Hippocampal formation (tissue), 2 donors: ENCODE measurements at regions not wholly inside any gene's neighbourhood (a gene's known extent, or its start where the extent isn't known, plus 50 kb on each side); places are given as distances from the start of the nearest gene placed in this dataset.
A peak's percentile ranks its signal among the peaks of the same experiment; 100 is the strongest.

Experiments
- DNase-seq, 2 donors: peaks; one replicate each; lab custom pipeline; 2025; lab: John Stamatoyannopoulos, UW

DNA sequence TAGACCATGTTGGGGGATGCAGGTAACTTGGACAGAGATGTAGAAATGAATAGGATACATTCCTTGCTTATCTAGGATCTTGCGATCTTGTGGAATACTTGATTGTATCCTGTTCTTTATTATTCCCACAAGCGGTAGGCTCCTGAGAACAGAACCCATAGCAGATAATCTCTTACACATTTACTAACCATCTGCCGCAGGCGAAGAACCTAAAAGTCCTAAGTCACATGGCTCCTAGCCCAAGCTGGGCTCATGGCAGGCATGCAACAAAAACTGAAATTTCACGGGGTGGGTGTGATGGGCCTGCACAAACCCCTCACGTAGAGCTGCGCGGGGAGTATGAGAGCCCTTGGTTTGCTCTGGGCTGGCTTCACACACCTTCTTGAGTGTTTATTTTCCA, 177.4 kb upstream of the NECTIN1 start:
- DNase-seq, result no peak

DNA sequence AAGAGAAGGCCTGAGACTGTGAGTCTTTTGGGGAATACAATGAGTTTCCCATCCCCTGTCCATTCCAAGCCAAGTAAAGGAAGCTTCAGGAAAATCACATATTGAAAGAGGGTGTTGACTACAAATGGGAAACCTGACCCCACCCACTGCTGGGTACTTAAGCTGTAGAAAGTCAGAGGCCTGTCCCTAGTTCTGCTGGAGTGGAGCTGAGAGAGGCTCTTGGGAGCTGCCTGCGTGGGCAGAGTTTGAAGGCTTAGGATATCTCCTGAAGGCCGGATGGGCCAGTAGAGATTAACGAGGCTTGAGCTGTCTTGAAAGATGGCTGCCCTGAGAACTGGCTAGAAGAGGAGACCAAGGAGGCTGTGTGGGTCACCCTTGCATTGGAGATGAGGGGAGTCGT, 176.2 kb upstream of the NECTIN1 start:
- DNase-seq, result no peak

DNA sequence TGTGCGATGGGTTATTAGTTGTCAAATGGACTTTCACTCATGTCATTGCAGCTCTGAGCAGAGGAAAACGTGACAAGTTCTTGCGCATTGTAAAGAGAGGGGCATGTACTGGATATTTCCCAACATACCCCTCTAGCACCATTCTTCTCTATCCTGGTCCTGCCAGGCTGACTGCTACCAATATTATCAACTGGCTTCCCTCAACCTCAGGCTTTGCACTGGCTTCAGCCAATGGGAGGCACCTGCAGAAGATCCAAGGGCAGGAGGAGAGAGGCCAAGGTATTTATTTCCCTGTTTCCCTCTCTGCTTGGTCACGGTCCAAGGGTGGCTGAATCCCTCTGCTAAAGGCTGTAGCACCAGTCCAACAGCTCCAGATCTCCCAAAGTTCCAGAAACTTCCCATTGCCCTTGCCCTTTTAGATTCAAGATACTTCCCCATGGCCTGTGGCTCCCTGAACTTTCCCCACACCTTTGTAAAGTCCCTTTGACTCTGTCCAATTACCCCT, 175.6 kb upstream of the NECTIN1 start:
- no peak for DNase-seq

DNA sequence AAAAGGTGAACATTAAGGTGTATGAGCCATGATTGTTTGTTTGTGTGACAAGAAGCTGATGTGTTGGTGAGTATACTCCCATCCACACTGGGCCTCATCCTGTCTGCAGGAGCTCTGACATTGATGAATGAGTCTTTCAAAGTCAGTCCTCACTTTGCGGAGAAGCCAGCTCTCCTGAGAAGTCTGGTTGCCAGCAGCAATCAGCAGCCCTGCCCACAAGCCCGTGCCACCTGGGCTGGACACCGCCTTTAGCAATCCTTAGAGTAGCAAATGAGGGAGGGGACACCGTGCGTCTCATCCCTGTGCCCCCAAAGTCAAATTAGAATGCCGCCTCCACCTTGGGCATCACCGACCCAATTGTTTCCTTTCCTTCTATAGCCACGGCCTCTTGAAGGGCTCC, 174.8 kb upstream of the NECTIN1 start:
- DNase-seq, result no peak

DNA sequence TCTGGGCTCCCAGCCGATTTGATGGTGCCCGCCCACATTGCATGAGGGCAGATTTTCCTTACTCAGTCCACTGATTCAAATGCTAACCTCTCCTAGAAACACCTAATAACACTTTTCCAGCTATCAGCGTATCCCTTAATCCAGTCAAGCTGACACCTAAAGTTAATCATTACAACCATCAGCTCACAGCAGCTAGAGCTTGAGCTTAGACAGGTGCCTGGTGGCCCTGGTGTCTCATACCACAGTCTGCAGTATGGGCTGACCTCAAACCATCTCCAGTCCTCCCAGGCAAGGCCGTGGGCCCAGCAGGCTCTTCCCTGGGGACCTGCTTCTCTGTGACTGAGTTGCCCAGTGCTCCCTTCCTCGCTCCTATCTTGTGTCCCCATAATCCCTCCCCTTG, 174.4 kb upstream of the NECTIN1 start:
- no peak for DNase-seq

DNA sequence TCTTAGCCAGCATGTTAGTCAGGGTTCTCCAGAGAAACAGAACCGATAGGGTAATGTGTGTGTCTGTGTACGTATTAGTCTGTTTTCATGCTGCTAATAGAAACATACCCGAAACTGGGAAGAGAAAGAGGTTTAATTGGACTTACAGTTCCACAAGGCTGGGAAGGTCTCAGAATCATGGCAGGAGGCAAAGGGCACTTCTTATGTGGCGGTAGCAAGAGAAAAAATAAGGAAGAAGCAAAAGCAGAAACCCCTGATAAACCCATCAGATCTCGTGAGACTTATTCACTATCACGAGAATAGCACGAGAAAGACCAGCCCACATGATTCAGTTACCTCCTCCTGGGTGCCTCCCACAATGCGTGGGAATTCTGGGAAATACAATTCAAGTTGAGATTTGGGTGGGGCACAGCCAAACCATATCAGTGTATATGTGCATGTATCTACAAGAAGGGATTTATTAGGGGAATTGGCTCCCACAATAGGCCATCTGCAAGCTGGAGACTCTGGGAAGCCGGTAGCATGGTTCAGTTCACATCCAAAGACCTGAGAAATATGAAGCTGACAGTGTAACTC, 173.7 kb upstream of the NECTIN1 start:
- no peak for DNase-seq

DNA sequence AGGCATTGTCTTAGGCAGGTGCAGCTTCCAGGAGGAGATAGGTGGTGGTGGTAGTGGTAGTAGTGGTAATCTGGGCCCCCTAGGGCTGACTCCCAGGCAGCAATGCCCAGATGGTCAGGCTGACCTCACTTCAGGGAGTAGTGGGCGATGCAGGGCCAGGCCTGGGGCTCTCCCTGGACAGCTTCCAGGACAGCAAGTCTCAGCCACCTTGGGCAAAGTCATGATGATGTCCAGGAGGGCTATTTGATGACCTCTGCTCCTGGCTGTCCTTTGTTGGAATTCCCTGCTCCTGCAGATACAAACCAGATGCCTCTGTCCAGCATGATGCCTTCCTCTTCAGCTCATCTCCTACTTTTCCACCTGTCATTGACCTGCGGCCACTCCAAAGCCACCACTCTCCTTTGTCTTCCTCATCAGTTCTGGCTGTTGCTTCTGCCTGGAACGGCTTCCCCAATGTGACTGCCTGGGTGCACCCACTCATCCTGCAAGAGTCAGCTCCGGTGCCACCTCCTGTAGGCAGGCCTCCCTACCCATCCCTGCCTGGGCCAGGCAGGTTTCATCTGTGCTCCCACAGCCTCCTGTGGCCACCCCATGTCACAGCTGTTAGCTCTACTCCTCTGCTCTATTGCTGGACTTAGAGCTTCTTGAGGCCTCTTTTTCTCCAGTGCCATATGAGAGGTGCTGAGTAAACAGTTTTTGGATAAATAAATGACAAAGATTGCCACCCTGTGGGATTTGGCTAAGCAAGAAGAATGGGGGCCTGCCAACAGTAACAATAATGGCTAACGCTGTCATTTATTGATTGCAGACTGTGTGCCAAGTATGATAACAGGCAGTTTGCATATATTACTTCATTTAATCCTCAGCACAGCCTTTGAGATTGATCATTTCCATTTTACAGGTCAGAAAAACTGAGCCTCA, 172.9 kb upstream of the NECTIN1 start:
- DNase-seq, result no peak

DNA sequence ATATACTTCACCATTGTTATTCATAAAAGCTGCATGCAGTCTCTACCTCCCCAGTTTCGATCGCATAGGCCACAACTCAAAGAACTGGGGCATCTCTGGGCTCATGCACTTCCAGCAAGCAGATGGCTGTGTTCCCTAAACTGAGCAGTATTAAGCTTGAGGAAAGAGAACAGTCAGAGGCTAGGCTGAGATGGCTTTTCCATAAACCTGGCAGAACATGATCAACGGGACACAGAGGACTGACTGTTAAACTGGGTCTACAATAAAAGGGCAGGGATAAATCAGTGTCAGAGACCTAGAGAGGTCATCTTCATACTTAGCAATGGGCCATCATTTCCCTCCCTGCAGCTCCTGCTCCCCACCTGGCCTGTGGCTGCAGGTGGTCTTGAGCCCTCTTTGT, 171.0 kb upstream of the NECTIN1 start:
- DNase-seq, result no peak

DNA sequence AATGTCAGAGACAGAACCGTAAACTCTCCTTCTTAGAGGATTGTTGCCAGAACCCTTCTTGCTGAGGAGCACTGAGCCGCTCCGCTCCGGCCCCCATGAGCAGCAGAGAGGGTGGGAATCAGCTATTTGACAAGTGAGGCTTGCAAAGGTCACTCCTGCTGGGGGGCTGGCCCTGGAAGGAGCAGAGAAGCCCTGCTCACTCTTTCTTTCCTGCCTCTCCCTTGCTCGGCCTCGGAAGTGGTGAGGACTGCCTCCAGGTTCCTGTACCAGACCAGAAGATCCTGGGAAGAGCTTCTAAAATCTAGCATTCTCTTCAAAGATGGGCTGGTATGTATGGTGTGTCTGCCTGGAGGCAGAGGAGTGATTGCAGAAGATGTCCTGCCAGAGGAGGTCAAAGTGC, 168.6 kb upstream of the NECTIN1 start:
- DNase-seq, result no peak

DNA sequence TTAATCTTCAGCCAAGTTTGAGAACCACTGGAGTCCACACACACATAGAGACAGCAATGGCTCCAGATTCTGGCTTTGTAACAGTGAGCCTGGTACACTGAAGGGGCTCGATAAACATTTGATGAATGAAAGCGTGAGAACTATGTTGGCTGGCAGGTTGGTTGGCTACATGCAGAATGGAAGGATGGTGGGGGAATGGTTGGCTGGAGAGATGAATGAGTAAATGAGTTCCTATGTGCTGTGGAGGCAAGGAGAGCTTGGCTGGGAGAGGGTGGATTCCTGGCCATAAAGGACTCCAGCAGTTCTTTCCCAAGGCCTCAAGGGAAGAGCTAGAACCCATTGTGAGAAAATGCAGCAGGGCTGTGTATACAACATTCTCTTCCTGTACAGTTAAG, 168.0 kb upstream of the NECTIN1 start:
- no peak for DNase-seq

DNA sequence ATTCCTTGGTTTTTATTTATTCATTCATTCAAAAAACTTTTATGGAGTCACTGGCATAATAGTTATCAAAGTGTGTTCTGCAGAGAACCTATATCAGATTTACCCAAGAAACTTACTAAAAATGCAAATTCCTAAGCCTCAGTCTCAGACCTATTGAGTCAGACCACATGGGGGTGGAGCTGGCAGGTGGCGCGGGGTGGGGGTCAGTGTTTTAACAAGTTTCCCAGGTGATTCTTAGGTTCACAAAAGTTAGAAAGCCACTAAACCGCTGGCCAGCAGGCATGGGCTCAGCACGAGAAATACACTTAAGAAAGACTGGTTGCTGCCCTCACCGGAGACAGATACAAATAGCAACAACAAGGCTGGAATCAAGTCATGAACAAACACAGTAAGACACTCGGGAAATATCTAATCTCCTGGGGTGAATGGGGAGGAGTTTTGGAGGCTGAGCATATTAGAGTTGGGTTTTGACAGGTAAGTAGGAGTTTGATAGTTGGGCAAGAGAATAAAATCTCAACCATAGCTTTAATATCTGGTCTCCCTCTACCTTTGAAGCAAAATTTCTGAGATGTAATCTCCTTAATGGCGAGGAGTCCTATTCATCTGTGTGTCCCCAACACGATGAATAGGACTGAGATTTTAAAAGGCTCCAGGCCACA, 167.5 kb upstream of the NECTIN1 start:
- DNase-seq, result no peak

DNA sequence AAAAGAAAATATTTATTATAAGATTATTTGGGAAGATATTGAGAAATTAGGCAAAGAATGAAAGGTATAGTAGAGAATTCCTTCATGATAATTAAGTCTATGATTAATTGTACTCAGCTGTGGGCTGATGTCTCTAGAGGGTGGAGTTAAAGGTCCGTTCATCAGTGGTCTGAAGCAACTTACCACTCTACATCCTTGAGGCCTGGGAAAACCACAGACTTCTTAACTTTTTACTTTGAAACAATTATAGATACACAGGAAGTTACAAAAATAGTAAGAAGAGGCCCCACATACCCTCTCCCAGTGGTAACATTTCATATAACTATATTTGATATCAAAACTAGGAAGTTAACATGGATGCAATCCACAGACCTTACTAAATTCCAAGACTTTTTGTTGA, 167.0 kb upstream of the NECTIN1 start:
- DNase-seq, result no peak

DNA sequence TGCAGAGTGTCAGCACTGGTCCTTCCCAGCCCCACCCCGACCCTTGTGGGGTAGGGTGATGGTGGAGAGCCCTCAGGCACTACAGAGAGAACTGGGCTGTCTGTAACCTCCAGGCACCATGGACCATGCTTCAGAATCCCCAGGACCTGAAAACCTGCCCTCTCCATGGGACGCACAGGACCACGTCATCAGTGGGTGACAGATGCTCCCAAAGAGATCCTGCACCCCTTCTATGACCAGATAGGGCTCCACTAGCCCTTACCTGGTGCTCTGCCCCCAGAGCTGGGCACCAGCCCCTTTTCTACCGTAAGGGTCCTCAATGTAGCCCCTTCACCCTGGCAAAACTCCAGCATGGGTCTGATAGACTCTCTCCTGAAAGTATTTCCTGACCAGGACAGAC, 165.9 kb upstream of the NECTIN1 start:
- no peak for DNase-seq

DNA sequence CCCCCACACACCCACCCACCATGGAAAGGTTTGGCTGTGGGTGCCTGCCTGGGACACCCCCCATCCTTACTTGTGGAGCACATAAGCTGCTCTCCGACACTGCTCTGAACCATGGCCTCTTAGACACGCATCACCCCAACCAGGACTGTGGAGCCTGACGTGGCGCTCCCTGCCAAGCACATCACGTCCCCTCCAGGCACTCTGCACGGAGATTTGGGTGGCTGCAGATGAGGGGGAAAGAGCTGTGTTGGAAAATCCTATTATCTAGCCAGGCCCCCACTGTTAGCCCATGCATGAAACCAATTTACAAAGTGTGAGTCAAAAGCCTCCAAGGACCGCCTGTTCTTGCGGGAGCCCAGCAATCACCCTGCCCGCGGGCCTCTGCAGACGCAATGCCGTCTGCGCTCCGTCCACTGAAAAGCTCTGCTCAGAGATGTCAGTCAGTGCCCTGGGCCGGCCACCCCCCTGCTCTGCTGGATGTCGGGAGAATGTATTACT, 163.4 kb upstream of the NECTIN1 start:
- no peak for DNase-seq

DNA sequence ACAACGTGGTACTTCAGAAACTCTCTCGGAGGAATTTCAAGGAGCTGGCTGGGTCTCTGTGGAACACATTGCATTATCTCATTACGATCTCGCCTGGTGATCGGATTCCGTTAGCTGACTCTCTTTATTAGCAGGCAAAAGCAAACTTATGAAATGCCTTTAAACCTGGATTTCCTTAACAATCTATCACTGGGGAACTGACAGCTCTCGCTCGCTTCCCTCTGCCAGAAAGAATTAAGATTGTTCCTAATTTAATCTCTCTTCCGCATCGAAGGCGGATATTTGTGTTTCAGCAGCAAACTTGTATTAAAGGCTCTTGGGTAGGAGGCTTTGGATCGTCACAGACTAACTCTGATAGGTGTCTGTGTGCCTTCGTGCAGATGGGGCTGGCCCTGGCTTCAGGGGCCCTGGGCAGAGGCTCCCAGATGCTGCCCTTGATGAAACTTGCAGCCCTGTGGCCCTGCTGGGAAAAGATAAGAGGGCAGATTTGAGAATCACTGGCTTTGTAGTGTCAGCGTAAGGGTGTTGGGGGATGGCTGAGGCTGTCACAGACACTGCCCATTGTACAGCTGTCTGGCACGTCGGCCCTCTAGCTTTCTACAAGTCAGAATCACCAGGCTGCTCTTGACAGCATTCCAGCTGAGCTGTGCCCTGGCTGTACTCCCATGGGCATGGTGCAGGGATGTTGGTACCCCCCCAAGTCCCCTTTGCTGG, 162.2 kb upstream of the NECTIN1 start:
- DNase-seq, result peak; percentile 75 to 76

DNA sequence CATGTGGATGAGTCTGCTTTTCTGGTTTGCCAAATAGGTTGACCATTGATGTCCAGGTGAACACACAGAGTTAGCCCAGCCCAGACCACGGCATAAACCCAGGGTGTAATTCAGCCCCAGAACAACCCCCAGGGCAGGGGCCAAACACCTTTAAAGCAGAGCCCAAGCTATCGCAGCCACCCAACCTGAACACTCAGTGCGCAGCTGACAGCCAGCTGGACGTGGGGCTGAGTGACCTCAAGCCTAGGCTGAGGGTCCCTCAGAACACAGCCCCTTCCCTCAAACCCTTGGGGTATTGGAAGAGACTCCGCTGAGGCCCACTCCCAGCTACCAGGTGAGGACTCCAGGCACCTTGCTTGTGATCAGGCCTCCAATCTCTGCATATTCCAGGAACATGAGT, 161.5 kb upstream of the NECTIN1 start:
- no peak for DNase-seq

DNA sequence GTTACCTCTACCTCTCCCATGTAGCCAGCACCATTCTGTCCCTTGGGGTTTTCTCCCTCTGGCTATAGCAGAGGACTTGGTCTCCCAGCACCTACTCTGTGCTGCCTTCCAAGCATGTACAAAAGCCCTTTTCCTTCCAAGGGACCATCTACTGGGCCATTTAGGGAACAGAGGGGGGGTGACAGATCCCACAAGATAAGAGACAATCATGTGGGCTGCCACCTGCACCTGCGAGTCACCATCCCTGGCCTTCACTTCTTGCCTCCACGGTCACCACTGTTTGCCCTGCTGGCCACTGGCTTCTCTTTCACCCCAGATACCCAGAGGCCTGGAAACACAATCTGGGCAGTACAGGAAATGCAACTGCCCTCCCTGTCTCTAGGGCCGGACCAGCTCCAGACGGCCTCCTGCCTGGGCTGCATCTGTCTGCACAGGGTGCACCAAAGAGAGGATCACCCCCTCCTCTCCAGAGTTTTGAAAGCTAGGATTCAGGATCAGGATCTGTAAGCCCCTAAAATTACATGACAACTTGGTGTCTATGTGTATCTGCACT, 160.8 kb upstream of the NECTIN1 start:
- DNase-seq, result no peak

DNA sequence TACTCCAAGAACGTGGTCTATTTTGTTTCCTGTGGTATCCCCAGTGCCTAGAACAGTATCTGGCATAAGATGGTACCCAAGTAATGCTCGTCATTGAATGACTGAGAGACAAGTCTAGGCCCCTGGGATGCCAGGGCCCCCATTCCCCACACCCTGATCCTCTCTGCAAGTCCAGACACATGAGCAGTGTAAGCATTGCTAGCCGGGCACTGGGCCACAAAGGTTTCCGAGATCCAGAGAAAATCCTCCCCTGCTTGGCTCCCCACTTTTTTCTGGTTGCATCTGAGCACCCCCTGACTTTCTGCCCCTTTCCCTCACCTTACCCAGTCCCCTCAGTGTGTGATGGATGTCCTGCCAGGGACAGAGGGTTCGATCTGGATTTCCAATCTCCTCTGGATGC, 160.1 kb upstream of the NECTIN1 start:
- no peak for DNase-seq

DNA sequence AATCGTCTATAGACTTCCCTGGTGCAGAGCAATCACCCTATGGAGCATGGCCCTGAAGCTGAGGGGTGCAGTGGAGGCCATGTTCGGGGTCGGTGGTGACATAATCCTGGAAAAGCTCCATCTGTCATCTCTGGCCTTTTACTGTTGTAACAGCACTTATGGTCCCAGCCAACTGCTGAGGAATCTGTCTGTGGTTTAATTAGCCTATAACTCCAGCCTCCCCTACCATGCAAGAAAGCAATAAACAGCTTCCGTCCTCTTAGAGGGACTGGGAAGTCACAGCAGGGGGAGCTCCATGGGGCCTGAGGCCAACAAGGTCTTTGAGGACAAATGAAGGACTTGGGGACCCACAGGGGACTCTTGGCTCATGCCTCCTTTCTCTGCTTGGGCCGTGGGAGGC, 159.1 kb upstream of the NECTIN1 start:
- DNase-seq, result no peak

DNA sequence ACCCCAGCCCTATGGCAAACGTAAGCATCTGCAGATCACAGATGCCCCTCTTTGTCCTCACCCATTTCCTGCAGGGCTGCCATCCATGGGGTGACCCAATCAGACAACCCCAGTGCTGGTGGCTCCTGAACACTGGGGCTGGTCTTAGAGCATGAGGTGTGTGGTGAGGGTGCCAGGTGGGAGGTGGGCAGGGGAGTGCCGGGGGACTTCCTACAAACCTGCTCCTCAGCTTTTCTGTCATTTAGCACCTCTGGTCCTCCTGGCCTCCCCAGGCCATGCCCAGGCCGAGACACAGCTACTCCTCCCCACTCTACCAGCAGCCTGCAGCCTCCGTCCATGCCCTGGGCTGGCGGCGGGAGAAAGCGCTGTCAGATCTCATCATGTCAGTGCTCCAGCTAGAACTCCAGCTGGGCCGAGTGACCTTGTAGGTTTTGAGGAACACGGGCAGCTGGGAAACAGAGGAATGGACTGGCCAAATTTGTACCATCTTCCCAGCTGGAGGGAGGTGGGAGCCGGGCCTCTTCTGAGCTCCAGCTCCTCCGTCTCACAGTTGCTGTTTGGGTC, 157.7 kb upstream of the NECTIN1 start:
- DNase-seq, result no peak

DNA sequence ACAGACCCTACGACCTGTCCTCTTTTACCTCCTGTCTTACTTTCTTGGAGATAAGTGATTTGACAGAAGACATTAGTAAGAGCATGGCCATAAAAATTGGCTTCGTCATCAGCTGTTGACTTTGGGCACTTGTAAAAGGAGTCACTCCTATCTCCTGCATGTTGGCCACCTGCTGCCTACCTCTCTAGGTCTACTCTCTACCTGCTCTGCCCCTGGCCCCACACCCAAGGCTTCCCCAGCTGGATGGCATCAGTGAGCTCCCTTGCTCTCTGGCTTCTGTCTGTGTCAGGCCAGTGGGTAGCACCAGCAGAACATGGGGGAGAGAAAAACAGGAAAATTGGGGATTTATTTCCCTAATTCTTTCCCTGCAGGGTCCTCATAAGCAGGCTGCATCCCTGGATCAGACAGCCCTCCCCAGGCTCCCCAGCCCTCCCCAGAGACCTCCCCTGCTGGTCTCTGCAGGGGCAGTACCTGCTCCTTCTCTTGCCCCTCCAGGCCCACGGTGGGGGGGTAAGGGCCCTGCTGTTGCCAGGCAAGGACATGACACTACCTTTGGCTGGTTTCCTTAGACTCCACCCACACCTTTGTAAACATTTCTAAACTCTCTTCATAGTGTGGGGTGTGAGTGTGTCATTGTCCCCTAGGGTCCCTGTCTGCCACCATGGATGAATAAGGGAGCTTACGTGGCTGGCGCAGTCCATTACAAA, 157.0 kb upstream of the NECTIN1 start:
- DNase-seq, result no peak
